ENCODE measurements at regions not wholly inside any gene's neighbourhood (a gene's known extent, or its start where the extent isn't known, plus 50 kb on each side); places are given as distances from the start of the nearest gene placed in this dataset.

GRCh38 chr18:47558110-47558750, 306.8 kb upstream of the SKOR2 start:
- TF ChIP-seq CTCF (conservative IDR thresholded peaks at IDR 0.05 in 1 of 2, IDR thresholded peaks at IDR 0.05 in 1 of 2; ENCODE audit: extremely low read depth in 1 of 2, insufficient read depth in 1 of 2, low read depth in 1 of 2, low read length in 2 of 2) (no peak), EZH2 (IDR thresholded peaks at IDR 0.05; ENCODE audit: borderline replicate concordance, low read length) (no peak)
